ENCODE measurements at regions not wholly inside any gene's neighbourhood (a gene's known extent, or its start where the extent isn't known, plus 50 kb on each side); places are given as distances from the start of the nearest gene placed in this dataset.
"Not testable (repeated sequence)": the region's sequence is repeated elsewhere in the genome, so short reads cannot be mapped to it uniquely, and the experiment has no call there.

DNA sequence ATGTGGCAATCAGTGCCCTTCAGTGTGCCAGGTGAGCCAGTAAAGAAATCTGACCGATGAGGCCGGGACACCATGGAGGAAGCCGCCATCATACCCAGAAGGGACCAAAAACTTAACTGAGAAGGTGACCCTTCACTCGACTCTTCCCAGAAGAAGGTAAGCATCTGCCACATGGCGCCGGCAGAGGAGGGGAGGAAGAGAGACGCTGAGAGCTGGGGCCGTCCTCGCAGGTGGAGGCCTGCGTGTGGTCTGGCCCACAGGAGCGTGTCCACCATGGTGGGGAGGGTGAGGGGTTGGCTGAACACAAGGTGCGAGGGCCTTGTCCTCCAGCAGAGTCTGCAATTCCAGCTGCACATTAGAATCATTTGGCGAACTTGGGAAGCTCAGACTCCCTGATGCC, 513.1 kb upstream of the RAB6C start:
- DNase-seq = no peak

DNA sequence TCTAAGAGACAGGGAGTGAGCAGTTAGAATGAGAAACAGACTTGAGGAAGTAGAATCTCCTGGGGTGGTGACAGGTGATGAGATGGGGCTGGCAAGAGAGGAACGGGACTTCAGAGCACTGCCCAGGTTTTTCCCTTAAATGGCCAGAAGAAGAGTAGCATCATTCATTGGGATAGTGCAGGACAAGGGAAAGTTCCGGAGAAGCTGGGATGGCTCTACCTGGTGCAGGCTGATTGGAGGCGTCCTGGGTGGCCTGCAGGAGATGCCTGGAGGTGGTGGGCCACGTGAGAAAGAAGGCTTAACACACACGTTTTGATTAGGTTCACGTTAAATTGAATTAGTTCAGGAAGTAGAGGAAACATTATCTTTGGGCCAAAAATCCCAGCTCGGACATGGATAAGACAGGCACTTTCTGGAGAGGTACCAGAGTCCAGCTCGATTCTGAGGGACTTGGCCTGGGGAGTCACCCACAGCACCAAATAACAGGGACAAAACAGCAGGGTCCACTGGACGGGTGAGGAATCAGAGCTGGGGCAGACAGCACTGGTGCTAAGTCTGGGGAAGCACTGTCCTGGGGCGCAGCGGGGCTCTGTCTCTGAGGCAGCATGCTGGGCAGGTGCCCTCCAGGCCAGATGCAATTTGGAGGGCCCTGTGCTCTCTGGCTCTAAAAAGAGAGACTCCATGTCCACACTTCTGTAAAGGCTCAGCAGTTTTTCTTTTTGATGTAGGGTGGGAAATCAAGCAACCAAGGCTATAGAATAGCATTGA, 512.3 kb upstream of the RAB6C start:
- DNase-seq = no peak

DNA sequence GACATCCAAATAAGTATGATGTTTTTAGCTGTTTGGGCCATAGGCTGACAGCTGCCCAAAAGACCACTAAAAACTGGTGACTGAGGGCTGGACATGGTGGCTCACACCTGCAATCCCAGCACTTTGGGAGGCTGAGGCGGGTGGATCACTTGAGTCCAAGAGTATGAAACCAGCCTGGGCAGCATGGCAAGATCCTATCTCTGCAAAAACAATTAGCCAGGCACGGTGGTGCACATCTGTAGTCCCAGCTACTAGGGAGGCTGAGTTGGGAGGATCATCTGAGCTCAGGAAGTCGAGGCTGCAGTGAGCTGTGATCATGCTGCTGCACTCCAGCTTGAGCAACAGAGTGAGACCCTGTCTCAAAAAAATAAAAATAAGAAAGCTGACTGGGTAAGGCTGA, 511.5 kb upstream of the RAB6C start:
- DNase-seq = no peak

DNA sequence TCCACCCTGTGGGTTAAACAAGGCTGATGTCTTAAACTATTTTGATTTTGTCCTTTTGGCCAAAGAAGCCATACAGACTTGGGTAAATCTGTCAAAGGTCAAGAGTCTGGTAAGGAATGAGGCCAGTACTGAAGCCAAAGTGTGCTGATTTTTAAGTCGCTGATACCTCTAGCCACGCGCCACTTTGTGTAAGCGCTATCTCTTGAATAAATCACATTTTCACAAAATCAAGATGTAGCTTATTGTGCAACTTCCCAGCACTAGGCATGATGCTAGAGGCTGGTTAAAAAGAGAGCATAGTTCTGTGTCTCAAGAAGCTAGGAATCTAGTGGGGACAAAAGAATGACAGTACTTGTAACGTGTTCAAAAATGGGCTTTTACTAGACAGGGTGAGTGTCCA, 510.6 kb upstream of the RAB6C start:
- no peak for DNase-seq

DNA sequence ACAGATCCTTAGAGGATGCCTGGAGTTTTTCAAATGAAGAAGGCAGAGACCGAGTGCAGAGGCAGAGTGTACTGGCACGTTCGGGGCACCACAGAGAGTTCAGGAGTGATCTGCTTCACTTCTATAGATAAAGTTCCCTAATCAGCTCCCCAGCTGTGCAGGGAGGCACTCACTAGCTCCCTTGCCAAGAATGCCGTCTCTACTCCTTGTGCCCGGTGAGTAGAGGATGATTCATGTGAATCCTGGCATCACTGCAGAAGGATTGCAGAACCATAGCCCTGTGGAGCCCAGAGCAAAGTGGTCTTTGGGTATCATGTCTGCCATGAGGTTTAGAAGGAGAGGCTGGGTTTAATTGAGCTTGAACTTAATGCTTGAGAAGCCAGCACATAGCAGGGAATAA, 510.1 kb upstream of the RAB6C start:
- DNase-seq = no peak

DNA sequence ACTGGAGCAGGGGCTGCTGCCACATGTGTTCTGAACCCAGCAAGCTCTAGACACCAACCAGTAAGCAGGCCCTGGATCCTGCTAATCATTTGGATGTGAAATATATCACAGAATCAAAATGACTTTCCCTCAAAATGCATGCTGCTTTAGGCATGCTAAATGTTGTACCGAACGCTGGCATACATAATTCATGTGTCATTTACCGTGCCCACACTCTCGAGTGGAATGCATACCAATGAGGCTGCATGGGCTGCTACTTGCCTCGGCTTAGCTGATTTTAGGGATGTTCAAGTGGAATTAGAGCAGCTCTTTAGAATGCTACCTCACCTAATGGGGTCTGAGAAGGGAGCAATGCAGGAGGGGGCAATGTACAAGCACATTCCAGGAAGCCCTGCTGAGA, 509.6 kb upstream of the RAB6C start:
- DNase-seq = no peak

- DNase-seq = no peak
Observed at GRCh38 chr2:129478902-129479517, 500.5 kb upstream of the RAB6C start.

DNA sequence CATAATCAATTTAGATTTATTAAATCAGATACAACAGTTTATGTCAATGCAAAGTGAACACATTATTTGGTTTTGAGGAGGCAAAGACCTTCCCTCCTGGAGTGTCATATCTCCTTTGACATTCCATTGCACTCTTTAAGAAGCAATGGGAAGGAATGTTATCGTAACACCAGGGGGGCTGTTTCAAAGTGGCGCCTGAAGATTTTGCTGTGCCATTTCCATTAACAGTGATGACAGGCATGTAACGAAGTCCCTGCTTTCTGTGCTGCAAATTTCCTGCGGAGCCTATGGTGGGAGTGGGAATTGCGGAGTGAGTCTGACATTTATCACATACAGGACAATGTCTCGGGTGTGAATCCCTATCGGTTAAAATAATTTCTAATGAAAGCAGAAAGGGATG, 499.6 kb upstream of the RAB6C start:
- no peak for DNase-seq

GRCh38 chr2:129480790-129481189, 498.7 kb upstream of the RAB6C start:
- no peak for DNase-seq

- no peak for DNase-seq
Observed at GRCh38 chr2:129481306-129482219, 497.9 kb upstream of the RAB6C start.

DNA sequence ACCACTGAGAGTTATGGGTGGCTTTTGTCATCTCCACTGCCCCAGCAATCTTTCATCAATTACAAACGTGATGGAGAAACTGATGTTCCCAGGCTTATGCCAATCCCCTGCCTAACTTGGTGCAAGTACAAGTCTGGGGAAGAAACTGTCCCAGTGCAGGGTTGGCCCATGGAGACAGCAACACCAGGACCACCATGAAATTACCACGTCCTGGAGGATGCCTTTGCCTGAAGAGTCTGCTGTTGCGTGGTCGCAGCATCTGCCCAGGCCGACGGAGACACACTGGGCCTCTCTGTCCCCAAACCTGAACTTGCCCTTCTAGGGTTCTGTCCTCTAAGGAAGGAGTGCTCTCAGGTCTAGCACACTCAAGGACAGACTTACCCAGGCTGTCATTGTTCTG, 496.8 kb upstream of the RAB6C start:
- no peak for DNase-seq

GRCh38 chr2:129483366-129483765, 496.1 kb upstream of the RAB6C start:
- no peak for DNase-seq

DNA sequence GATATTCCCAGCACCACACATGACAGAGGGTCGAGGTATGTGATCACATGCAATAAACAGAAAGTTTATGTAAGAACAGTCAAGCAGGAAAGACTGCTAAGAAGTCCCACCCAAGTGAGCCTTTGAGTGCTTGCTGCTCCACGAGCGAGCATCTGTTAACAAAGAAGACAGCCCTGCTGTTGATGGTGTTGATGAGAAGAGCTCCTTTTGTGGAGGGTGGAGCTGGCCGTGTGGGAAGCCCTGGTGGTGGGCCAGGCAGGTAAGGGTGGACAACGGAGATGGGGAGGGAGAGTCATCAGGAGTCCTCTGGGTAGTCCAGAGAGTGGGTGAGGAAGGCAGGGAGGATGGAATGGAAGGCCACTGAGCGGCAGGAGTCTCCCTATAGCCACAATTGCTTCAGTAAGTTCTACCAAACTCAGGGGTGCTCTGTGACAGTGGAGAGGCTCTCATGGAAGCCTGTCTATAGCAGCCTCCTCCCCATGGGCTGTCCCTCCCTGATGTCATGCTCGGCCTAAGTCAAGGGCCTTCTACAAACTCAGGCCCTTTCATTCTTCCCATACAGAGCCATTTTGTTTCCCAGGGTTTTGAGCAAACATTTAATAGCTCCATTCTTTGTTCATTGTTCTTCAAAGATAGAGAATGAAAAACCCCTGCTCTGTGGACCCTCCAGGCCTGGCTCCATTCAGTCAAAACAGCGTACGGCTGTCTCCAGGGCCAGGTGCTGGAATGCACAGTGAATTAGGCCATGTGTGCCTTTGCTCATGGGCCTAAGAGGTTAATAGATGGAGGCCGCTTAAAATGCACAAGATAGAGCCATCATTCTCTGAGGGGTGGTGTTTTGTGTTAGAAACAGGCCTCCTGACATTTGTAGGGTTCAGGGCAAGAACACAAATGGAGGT, 494.2 kb upstream of the RAB6C start:
- DNase-seq = no peak

GRCh38 chr2:129488376-129488775, 491.1 kb upstream of the RAB6C start:
- no peak for DNase-seq

DNA sequence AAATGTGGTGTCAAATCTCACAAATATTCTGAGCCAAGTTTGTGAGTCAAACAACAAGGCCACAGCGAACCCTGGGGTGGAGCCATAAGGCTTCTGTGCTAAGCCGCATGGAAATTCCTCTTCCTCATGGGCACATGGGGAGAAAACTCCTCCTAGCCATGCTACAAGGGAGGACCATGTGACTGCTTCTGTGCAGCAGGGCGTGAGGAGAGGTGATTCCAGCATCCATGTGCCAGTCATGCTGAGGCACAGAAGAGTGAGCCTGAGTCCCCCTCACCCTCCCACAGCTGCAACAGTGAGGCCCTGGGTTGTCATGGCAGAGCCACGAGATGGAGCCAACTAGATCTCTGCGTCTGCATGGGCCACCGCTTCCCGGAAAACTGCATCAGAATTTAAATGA, 488.8 kb upstream of the RAB6C start:
- no peak for DNase-seq

DNA sequence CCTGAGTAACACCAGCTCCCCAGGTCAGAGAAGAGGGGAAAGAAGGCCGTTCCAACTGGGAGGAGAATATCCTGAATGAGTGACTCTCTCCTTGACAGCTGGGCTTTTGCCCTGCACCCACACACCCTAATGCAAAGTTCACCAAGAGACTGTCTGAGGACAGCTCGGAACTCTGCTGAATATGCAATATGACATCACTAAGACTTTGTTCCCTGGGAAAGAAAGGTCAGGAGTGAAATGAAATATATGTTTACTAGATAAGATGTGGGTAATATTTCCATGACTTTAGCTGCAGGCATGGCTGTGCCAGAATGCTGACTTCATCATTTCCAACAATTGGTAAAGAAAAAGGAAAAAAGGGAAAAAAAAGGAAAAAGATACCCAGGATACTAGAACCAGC, 488.2 kb upstream of the RAB6C start:
- DNase-seq = no peak

DNA sequence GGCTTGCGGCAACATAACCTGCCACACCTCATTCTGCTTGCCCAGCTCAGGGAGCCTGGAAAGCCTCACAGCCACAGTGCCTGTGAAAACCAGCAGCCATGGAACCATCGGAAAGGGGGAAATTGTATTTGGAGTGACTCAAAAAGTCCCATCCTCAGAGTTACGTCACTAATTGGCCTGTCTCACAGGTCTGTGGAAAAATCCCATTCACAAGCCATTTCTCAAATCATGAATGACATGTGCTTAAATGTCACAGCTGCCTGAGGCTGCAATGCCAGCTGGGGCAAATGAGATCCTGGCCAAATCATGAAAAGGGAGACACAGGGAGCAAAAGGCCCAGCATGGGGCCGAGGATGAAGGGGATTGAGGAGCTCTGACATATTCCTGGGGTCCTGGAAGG, 486.9 kb upstream of the RAB6C start:
- no peak for DNase-seq

GRCh38 chr2:129499747-129500146, 479.7 kb upstream of the RAB6C start:
- no peak for DNase-seq

DNA sequence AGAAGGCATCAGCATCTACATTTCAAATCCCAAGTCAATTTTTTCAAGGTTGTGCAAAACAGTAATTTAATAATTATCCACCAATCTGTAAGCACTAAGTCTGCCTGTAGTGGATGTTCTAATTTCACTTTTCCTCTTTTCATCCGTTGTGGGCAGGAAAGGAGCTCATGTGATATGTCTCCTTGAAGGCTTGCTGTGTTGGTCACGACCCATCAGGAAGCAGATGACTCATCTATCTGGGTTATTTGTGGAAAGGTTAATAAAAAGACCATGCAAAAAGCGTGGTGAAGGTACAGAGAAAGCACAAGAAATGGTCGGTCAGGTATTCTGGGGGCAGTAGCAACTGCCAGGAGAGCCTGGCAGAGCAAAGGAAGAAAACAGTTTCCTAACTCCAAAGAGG, 476.7 kb upstream of the RAB6C start:
- DNase-seq = no peak

- DNase-seq = no peak
Observed at GRCh38 chr2:129504646-129505045, 474.8 kb upstream of the RAB6C start.

DNA sequence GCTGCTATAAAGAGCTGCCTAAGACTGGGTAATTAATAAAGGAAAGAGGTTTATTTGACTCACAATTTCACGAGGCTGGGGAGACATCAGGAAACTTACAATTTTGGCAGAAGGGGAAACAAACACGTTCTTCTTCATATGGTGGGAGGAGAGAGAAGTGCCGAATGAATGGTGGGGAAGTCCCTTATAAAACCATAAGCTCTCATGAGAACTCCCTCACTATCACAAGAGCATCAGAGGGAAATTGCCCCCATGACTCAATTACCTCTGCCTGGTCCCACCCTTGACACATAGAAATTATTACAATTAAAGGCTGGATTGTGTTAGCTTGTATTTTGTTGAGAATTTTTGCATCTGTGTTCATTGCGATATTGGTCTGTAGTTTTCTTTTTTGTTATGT, 460.5 kb upstream of the RAB6C start:
- DNase-seq = no peak

- DNase-seq = not testable (repeated sequence)
Observed at GRCh38 chr2:129532158-129532557, 447.3 kb upstream of the RAB6C start.

GRCh38 chr2:129548880-129549279, 430.6 kb upstream of the RAB6C start:
- DNase-seq = no peak
